Esophagus squamous epithelium (tissue), 5 donors: ENCODE measurements at regions not wholly inside any gene's neighbourhood (a gene's known extent, or its start where the extent isn't known, plus 50 kb on each side); places are given as distances from the start of the nearest gene placed in this dataset.
A peak's percentile ranks its signal among the peaks of the same experiment; 100 is the strongest.

Source experiments
- DNase-seq: peaks from one replicate; lab custom pipeline; 2025; lab: John Stamatoyannopoulos, UW
- H3K27ac ChIP-seq, 4 donors: fragments of 200-600 bp; sonication (generic); one replicate each; pipeline ENCODE4 v1.5.1; 2016 to 2019; ENCODE audit warnings: mild to moderate bottlenecking in 1 of 4
- H3K27me3 ChIP-seq, 4 donors: fragments of 200-600 bp; sonication (generic); 1 replicate in 3 of 4; 2 replicates in 1 of 4; pipeline versions ENCODE4 v1.5.1 to v1.6.0; 2017 to 2021; ENCODE audit warnings: antibody characterized with exemption in 1 of 4
- H3K36me3 ChIP-seq, 3 donors: fragments of 200-600 bp; sonication (generic); one replicate each; pipeline ENCODE4 v1.5.1; 2016 to 2019
- H3K4me1 ChIP-seq, 3 donors: fragments of 200-600 bp; sonication (generic); one replicate each; pipeline ENCODE4 v1.5.1; 2017 to 2019
- H3K4me3 ChIP-seq, 4 donors: fragments of 200-600 bp; sonication (generic); 1 replicate in 3 of 4; 2 replicates in 1 of 4; pipeline ENCODE4 v1.5.1; 2016 to 2019; ENCODE audit warnings: mild to moderate bottlenecking in 2 of 4, moderate library complexity in 1 of 4
- H3K9me3 ChIP-seq, 3 donors: fragments of 200-600 bp; sonication (generic); one replicate each; pipeline ENCODE4 v1.5.1; 2016 to 2019
- CTCF ChIP-seq, 6 experiments: fragments of 450-650 bp in 4 of 6; fragments of 200-600 bp in 2 of 6; sonication (generic) in 2 of 6; IDR thresholded peaks; one replicate each; pipeline ENCODE4 v1.5.1; 2016 to 2019; ENCODE audit warnings: antibody characterized with exemption in 6 of 6, mild to moderate bottlenecking in 4 of 6, moderate library complexity in 4 of 6
- POLR2A ChIP-seq, 4 donors: fragments of 450-650 bp; IDR thresholded peaks; one replicate each; pipeline ENCODE4 v1.6.1; 2017; ENCODE audit warnings: antibody characterized with exemption in 4 of 4, mild to moderate bottlenecking in 4 of 4, moderate library complexity in 3 of 4
- WGBS, 2 donors: methylation state at CpG; one replicate each; pipeline ENCODE4 v1.1.5; 2018; 5-methylcytosine and 5-hydroxymethylcytosine counted together
- intact Hi-C: fragments of 100-400 bp; cut with DNase I; formaldehyde crosslinking; loops from one replicate; pipeline ENCODE4 v1.15.0; 2022
- donor health status: DM: yes; HTN: yes; CAD: no.

DNA sequence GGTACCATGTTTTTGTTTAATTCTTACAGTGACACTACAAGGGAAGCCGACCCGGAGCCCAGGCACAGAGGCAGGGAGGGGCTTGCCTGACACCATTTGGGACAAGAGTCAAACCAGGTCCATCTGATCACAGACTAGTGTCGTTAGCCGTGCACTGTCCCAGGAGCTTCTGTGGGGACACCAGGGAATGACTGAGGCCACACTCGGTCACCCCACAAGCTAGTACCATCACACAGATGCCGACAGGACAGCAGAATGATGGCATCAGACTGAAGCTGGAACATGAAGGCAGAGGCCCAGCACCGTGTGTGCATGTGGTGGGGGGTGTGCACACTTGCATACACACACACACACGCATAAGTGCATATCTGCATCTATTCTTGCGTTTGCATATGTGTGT, 61.5 kb upstream of the NECTIN1 start:
- Histone ChIP-seq H3K27ac (no peak overlapping the region), H3K9me3 (no peaks in the 10 kb centered on the region), H3K4me3 (no peak overlapping the region), H3K36me3 (no peaks in the 10 kb centered on the region), H3K4me1 (peaks cover 2 to 29% (median 3%) of the 10 kb centered on the region in 3 donors), H3K27me3 (peaks cover 0 to 44% (median 0%) of the 10 kb centered on the region in 4 donors)
- 55 to 80% methylated on average over 3 to 6 of the region's 9 CpGs for WGBS, 2 donors
- DNase-seq = no peak
- intact Hi-C loops = no loop called here
- no peak for TF ChIP-seq POLR2A (IDR thresholded peaks at IDR 0.05)

GRCh38 chr11:119789766-119790407, 60.9 kb upstream of the NECTIN1 start:
- Histone ChIP-seq H3K4me3 (no peak overlapping the region), H3K9me3 (no peaks in the 10 kb centered on the region), H3K27me3 (peaks cover 0 to 44% (median 0%) of the 10 kb centered on the region in 4 donors), H3K27ac (no peak overlapping the region), H3K4me1 (peaks cover 0 to 23% (median 1%) of the 10 kb centered on the region in 3 donors), H3K36me3 (no peaks in the 10 kb centered on the region)
- intact Hi-C loops = no loop called here
- 65 to 82% methylated on average over 2 to 6 of the region's 11 CpGs for WGBS, 2 donors
- TF ChIP-seq POLR2A (IDR thresholded peaks at IDR 0.05) (peak in 1 of 4 donors; percentile 7), CTCF (IDR thresholded peaks at IDR 0.05) (no peak)
- DNase-seq = no peak

DNA sequence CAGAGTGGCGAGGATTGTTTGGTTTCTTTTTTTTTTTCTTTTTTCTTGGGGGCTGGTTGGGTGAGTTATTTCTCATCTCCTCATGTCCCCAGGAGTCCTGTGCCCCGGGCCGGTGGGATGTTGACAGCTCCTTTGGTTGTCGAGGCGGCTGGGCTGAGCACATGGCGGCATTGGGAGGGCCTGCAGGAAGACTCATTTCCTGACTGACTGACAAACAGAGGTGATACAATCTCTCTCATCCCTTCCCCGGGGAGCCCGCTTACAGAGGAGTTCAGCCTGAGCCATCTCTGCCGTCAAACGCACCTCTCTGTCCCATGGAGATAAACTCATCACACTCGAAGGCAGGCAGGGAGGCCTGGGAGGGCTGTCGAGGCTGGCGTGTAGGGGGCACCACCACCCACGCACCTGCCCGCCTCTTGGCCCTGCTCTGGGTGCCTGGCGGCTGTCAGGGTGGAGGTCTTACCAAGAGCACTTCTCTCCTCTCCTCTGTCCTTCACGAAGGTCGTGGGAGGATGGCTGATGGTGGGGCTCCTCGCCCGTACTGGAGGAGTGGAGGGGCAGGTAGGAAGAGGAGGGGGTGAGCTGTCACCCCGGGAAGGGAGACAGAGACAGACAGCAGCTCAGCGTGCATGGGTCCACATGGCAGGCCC, 60.0 kb upstream of the NECTIN1 start:
- 71 to 93% methylated on average over 3 to 14 of the region's 22 CpGs for WGBS, 2 donors
- no peaks in the 10 kb centered on the region for H3K36me3 ChIP-seq
- no peak for DNase-seq
- intact Hi-C loops = no loop called here
- TF ChIP-seq CTCF (IDR thresholded peaks at IDR 0.05) = no peak
- no peak for TF ChIP-seq POLR2A (IDR thresholded peaks at IDR 0.05)
- no peak overlapping the region for H3K4me3 ChIP-seq
- peaks cover 0 to 37% (median 0%) of the 10 kb centered on the region in 4 donors for H3K27me3 ChIP-seq
- no peak overlapping the region for H3K27ac ChIP-seq
- peaks cover 0 to 20% (median 0%) of the 10 kb centered on the region in 3 donors for H3K4me1 ChIP-seq
- peaks cover 0 to 4% (median 0%) of the 10 kb centered on the region in 3 donors for H3K9me3 ChIP-seq

GRCh38 chr11:119788096-119788883, 59.3 kb upstream of the NECTIN1 start:
- no peaks in the 10 kb centered on the region for H3K36me3 ChIP-seq
- H3K4me1 ChIP-seq = peaks cover 0 to 20% (median 0%) of the 10 kb centered on the region in 3 donors
- no peak for DNase-seq
- intact Hi-C loops = no loop called here
- H3K4me3 ChIP-seq = no peak overlapping the region
- peaks cover 0 to 32% (median 0%) of the 10 kb centered on the region in 4 donors for H3K27me3 ChIP-seq
- no peak overlapping the region for H3K27ac ChIP-seq
- H3K9me3 ChIP-seq = peaks cover 0 to 10% (median 0%) of the 10 kb centered on the region in 3 donors
- no peak for TF ChIP-seq POLR2A (IDR thresholded peaks at IDR 0.05)
- no peak for TF ChIP-seq CTCF (IDR thresholded peaks at IDR 0.05)
- 77 to 92% methylated on average over 6 to 8 of the region's 12 CpGs for WGBS, 2 donors

DNA sequence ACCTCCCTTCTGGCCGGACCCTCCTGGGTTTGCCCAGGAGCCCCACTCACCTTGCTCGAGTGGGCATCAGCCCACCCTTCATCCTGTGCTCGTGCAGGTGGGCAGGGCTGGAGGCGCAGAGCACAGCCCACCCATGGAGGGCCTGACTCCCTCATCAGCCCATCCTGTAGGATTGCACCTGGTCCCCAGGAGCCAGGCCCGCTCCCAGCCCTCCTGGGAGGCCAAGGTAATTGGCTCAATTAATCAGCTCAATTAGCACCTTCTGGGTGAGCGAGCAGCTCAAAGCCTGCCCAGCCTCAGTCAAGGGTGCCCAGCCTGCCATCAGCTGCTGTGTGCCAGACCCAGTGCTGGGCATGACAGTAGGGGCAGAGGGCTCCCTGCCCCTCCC, 58.1 kb upstream of the NECTIN1 start:
- DNase-seq = no peak
- Histone ChIP-seq H3K27ac (no peak overlapping the region), H3K9me3 (peaks cover 0 to 10% (median 0%) of the 10 kb centered on the region in 3 donors), H3K27me3 (peaks cover 0 to 36% (median 0%) of the 10 kb centered on the region in 4 donors), H3K4me1 (peaks cover 0 to 20% (median 0%) of the 10 kb centered on the region in 3 donors), H3K4me3 (no peak overlapping the region), H3K36me3 (no peaks in the 10 kb centered on the region)
- TF ChIP-seq POLR2A (IDR thresholded peaks at IDR 0.05) (no peak), CTCF (IDR thresholded peaks at IDR 0.05) (no peak)
- intact Hi-C loops = no loop called here
- WGBS, 2 donors = 100% methylated on average over 1 of the region's 6 CpGs; no CpG with 5 or more reads in 1 of the 2 donors
